ENCODE measurements at regions not wholly inside any gene's neighbourhood (a gene's known extent, or its start where the extent isn't known, plus 50 kb on each side); places are given as distances from the start of the nearest gene placed in this dataset.

DNA sequence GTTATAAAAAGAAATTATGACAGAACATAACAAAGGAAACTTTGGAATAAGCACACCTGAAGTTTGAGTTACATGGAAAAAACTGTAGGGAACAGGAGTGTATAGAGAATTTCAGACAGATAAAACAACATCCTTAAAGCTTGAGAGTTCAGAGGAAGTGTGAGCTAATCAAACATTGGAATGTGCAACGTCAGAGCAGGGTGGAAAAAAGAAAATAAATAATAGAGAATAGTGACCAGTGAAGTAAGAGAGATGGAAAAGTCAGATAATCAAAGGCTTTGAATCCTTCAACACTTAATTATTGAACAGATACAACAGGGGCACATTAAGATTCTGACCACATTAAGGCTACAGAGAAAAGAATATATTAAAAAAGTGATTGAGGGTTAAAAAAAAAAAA is 128.5 kb upstream of the CDH10 start:
- H3K9me3 ChIP-seq: no peaks in the 10 kb centered on the region
- no peaks in the 10 kb centered on the region for H3K4me1 ChIP-seq
- H3K4me2 ChIP-seq: no peak overlapping the region
- CTCF ChIA-PET: no interaction called here
- ATAC-seq (no peak), DNase-seq (ENCODE audit: low read depth in 1 of 2, low spot score in 1 of 2) (no peak), FAIRE-seq (no peak)
- 10% methylated on average over 1 of the region's 1 CpG for WGBS (ENCODE audit: missing lambda C conversion rate)
- POLR2A ChIA-PET: no interaction called here
- no peak overlapping the region for H3K4me3 ChIP-seq
- no peak for TF ChIP-seq RAD21 (conservative IDR thresholded peaks at IDR 0.05 in 1 of 2, IDR thresholded peaks at IDR 0.05 in 1 of 2)
- no peak for TF ChIP-seq JUNB (IDR thresholded peaks at IDR 0.05)
- TF ChIP-seq CHD4 (IDR thresholded peaks at IDR 0.05; ENCODE audit: borderline replicate concordance): no peak
- TF ChIP-seq, protein P1, sequence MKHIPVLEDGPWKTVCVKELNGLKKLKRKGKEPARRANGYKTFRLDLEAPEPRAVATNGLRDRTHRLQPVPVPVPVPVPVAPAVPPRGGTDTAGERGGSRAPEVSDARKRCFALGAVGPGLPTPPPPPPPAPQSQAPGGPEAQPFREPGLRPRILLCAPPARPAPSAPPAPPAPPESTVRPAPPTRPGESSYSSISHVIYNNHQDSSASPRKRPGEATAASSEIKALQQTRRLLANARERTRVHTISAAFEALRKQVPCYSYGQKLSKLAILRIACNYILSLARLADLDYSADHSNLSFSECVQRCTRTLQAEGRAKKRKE (CRISPR knock-in tag; IDR thresholded peaks at IDR 0.05; ENCODE audit: low read depth): no peak
- no peak for TF ChIP-seq EHMT2 (IDR thresholded peaks at IDR 0.05; ENCODE audit: low read depth)
- no peak overlapping the region for H3K27ac ChIP-seq

DNA sequence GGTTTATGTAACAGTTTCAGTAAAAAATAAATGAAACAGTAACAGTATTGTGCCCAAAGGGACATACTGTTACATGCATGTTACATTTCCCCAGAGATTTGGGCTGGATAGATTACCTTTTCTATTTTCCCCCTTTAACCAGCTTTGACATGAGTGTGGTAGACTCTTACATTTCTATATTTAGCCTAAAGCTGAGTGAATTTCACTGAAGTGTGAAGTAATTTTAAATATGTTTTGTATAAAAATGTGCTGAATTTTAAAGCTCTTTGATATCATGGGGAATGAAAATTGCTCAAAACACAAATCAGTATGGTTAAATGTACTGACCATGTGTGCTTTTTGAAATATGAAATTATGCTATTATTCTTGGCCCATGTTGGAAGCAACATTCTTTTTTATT is 122.3 kb upstream of the CDH10 start:
- TF ChIP-seq JUNB (IDR thresholded peaks at IDR 0.05) (no peak), NPAS2 (CRISPR knock-in tag; IDR thresholded peaks at IDR 0.05; ENCODE audit: borderline replicate concordance) (no peak), ESRRA (IDR thresholded peaks at IDR 0.05; ENCODE audit: borderline replicate concordance, low read length) (no peak), EHMT2 (IDR thresholded peaks at IDR 0.05; ENCODE audit: low read depth) (no peak), FOSL2 (IDR thresholded peaks at IDR 0.05) (no peak), FOSL2 (CRISPR knock-in tag; IDR thresholded peaks at IDR 0.05) (no peak), FOSB (CRISPR knock-in tag; IDR thresholded peaks at IDR 0.05) (no peak), RNF2 (IDR thresholded peaks at IDR 0.05; ENCODE audit: borderline replicate concordance, low read depth) (no peak), POLR2AphosphoS2 (conservative IDR thresholded peaks at IDR 0.05; ENCODE audit: low read length) (no peak), CBX8 (IDR thresholded peaks at IDR 0.05) (no peak), TFCP2L1 (CRISPR knock-in tag; IDR thresholded peaks at IDR 0.05) (no peak), HDAC2 (IDR thresholded peaks at IDR 0.05) (no peak), CEBPB (IDR thresholded peaks at IDR 0.05) (no peak), HEYL (CRISPR knock-in tag; IDR thresholded peaks at IDR 0.05) (no peak), KDM5A (IDR thresholded peaks at IDR 0.05) (no peak)
- TF ChIP-seq, protein P2, sequence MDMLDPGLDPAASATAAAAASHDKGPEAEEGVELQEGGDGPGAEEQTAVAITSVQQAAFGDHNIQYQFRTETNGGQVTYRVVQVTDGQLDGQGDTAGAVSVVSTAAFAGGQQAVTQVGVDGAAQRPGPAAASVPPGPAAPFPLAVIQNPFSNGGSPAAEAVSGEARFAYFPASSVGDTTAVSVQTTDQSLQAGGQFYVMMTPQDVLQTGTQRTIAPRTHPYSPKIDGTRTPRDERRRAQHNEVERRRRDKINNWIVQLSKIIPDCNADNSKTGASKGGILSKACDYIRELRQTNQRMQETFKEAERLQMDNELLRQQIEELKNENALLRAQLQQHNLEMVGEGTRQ (IDR thresholded peaks at IDR 0.05): no peak
- TF ChIP-seq, protein P3, sequence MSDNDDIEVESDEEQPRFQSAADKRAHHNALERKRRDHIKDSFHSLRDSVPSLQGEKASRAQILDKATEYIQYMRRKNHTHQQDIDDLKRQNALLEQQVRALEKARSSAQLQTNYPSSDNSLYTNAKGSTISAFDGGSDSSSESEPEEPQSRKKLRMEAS (IDR thresholded peaks at IDR 0.05): no peak
- TF ChIP-seq, protein P4, sequence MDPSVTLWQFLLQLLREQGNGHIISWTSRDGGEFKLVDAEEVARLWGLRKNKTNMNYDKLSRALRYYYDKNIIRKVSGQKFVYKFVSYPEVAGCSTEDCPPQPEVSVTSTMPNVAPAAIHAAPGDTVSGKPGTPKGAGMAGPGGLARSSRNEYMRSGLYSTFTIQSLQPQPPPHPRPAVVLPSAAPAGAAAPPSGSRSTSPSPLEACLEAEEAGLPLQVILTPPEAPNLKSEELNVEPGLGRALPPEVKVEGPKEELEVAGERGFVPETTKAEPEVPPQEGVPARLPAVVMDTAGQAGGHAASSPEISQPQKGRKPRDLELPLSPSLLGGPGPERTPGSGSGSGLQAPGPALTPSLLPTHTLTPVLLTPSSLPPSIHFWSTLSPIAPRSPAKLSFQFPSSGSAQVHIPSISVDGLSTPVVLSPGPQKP (IDR thresholded peaks at IDR 0.05; ENCODE audit: low read depth, low read length): no peak
- Histone ChIP-seq H3K9me3 (peaks cover 9% of the 10 kb centered on the region; the same call in 1 of the 3 replicates), H3K4me2 (no peak overlapping the region), H3K4me1 (no peaks in the 10 kb centered on the region), H3K27ac (no peak overlapping the region), H3K4me3 (no peak overlapping the region)
- FAIRE-seq (no peak), ATAC-seq (no peak), DNase-seq (ENCODE audit: low read depth in 1 of 2, low spot score in 1 of 2) (no peak)
- ChIA-PET CTCF (no interaction called here), POLR2A (no interaction called here)

DNA sequence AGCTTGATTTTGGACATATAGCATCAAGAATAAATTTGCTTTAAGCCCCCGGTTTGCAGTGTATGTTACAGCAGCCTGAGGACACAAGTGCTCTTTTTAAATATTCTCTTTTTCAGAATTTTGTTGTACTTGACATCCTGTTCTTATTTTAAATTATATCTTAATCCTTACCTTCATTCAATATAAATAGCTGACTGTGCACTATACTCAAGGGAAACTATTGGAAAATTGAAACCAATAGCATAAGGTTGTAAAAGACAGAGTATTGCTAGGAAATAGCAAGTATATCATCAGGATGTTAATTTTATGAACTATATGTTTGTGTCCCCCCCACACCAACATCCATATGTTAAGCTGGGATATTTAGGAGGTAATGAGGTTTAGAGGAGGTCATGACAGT is 120.4 kb upstream of the CDH10 start:
- H3K4me3 ChIP-seq: no peak overlapping the region
- 8% methylated on average over 1 of the region's 1 CpG for WGBS (ENCODE audit: missing lambda C conversion rate)
- no peak for FAIRE-seq
- peak; percentile 76 for TF ChIP-seq MAFK (IDR thresholded peaks at IDR 0.05; ENCODE audit: partially characterized antibody)
- TF ChIP-seq RCOR1 (IDR thresholded peaks at IDR 0.05; ENCODE audit: low read depth, low read length): no peak
- H3K4me2 ChIP-seq: no peak overlapping the region
- H3K9me3 ChIP-seq: peaks cover 9% of the 10 kb centered on the region; the same call in 1 of the 3 replicates
- H3K27ac ChIP-seq: no peak overlapping the region
- no peak for ATAC-seq
- ChIA-PET CTCF (no interaction called here), POLR2A (no interaction called here)
- DNase-seq (ENCODE audit: low read depth in 1 of 2, low spot score in 1 of 2): no peak
- no peaks in the 10 kb centered on the region for H3K4me1 ChIP-seq
